G401 (cell line): ENCODE measurements at regions not wholly inside any gene's neighbourhood (a gene's known extent, or its start where the extent isn't known, plus 50 kb on each side); places are given as distances from the start of the nearest gene placed in this dataset.
A peak's percentile ranks its signal among the peaks of the same experiment; 100 is the strongest.
"Not testable (repeated sequence)": the region's sequence is repeated elsewhere in the genome, so short reads cannot be mapped to it uniquely, and the experiment has no call there.

Source experiments
- DNase-seq: peaks from one replicate; pipeline ENCODE4 v3.0.0-alpha.2; 2015; ENCODE audit warnings: low spot score
- in situ Hi-C: cut with HindIII; loops from 2 replicates; pipeline ENCODE4 v1.10.0; 2016; ENCODE audit warnings: low sequenced_read_pairs, mixed read lengths

DNA sequence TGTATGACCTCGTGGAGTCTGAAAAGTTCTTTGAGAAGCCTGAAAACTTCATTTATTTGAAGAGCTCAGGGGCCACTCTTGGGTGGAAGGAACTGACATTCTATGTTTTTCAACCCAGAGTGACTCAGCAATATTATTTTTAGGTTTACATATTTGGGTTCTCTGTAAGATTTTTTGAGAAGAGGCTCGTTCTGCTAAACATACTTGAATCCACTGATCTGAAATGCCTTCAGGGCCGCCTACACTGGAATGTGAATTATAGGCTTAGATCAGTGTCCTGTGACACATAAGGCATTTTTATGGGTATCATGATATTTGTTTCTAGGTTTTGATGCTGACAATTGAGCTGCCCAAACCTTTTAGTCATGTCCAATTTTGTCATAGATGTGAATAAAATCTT, 86.2 kb downstream of the PSAT1 start:
- in situ Hi-C loops: no loop called here
- DNase-seq: no peak

DNA sequence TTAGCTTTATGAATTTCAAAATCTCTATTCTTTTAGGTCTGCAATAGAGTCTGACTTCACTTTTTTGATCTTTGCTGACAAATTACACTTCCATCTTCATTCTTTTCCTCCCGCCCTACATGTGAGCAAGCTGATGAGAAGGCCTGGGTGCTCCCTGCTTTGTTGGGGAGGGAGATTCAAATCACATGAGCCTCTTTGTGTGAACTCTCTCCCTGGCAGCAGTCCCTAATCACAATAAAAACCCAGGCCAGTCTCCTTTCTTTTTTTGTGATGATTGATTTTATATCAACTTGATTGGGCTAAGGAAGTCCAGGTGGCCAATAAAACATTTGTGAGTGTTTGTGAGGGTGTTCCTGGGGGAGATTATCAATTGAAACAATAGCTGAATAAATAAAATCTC, 89.4 kb downstream of the PSAT1 start:
- no peak for DNase-seq
- in situ Hi-C loops: no loop called here

DNA sequence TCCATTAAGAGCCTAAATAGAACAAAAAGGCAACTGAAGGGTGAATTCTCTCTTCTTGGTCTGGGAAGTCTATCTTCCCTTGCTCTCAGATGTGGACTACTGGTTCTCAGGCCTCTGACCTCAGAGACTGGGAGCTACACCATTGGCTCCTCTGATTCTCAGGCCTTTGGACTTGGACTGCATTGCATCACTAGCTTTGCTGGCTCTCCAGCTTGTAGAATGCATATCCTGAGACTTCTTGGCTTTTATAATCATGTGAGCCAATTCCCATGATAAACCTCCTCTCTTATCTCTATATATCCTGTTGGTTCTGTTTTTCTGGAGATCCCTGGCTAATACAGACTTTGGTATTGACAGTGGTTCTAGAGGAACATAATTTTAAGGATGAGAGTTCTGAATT, 89.8 kb downstream of the PSAT1 start:
- in situ Hi-C loops: no loop called here
- no peak for DNase-seq

DNA sequence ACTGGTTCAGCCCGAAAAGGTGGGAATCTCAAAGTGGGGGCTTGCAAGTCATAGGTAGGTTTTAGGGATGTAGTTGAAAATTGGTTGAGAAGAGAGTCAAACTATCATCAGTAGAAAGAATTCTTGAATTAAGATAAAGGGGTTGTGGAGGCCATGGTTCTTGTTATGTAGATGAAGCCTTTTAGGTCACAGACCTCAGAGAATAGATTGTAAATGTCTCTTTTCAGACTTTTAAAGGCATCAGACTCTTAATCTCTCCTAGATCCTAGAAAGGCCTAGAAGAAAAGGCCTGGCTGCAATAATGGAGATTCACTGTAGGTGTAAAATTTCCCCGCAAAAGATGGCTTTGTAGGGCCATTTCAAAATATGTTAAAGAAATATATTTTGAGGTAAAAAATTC, 96.4 kb downstream of the PSAT1 start:
- in situ Hi-C loops: no loop called here
- no peak for DNase-seq

DNA sequence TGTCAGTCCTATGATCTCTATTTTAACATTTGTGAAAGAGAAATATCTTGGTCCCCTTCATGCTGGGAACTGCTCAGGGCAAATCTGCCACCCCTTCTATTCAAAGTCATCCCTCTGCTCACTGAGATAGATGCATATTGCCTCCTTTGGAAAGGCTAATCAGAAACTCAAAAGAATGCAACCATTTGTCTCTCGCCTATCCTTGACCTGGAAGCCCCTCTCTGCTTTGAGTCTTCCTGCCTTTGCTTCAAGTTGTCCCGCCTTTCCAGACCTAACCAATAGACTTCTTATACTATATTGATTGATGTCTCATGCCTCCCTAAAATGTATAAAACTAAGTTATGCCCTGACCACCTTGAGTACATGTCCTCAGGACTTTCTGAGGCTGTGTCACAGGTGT, 97.0 kb downstream of the PSAT1 start:
- DNase-seq: no peak
- in situ Hi-C loops: no loop called here

DNA sequence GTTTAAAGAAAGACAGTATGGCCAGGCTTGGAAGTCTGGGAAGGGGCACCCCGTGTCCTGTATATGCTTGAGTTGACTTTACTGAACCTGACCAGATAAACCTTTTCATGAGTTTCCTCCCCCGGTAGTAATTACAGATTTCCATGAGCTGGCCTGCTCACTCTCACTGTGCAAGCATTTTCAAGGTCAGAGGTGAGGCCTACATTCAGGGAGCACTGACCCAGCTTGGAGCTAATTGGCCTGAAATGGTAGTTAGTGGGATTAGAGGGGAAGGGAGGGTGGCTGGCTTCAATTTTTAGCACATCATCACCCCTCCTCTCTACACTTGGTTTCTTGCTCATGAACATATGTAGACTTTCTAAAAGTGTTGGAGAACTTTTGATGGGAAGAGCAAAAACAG, 99.2 kb downstream of the PSAT1 start:
- in situ Hi-C loops: no loop called here
- peak; percentile 45 for DNase-seq

DNA sequence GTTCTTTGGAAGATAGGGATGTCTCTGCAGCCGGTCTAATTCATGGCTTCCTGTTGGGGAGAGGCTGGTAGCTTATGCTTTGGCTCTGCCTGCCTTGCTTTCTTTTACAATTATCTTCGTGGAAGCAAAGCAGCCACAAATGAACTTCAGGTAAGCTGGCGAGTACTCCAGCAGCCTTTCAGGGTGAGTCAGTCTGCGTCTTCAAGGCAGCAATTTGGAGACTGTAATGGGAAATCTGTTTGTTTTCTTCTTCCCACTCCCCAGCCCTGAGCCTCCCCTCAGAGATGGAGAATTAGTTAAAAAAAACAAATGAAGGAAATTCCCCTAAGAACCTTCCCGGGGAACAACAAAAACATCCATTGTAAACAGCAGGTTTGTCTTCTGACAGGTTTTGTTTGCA, 100.1 kb downstream of the PSAT1 start:
- DNase-seq: no peak
- in situ Hi-C loops: no loop called here

DNA sequence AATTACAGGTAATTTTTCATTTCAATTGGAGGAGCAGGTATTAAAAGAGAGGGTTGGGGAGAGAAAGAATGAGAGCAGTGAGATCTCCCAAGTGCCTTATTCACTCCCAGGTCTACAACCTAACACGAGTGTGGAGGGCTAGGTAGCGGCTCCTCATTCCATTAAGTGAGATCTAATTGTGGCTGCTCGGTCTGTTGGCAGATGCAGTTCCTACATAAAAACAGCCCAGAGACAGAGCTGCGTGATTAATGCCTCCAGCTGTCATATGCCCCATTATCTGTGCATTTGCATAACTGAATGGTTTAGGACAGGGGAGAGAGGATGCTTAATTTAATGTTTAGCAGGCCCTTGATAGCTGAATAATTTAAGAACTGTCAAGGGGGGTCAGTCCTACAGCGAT, 100.5 kb downstream of the PSAT1 start:
- in situ Hi-C loops: no loop called here
- DNase-seq: no peak

DNA sequence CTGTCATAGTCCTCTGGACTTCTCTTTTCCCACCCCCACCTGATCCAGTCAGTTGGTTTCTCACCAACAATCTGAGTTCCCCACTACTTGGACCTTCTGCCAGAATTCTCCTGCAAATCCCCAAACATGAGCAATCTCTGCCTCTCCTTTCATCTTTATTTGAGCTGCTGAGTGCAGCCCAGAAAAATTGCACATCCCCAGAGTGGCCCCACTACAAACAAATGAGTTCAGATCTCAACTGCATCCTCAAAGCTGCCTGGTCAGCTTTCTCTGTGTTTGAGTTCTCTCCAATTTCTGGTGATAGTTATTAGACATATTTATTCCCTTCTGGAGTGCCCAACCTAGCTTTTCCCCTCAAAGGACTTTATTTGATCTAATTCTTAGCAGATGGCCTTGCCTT, 102.2 kb downstream of the PSAT1 start:
- in situ Hi-C loops: no loop called here
- no peak for DNase-seq

DNA sequence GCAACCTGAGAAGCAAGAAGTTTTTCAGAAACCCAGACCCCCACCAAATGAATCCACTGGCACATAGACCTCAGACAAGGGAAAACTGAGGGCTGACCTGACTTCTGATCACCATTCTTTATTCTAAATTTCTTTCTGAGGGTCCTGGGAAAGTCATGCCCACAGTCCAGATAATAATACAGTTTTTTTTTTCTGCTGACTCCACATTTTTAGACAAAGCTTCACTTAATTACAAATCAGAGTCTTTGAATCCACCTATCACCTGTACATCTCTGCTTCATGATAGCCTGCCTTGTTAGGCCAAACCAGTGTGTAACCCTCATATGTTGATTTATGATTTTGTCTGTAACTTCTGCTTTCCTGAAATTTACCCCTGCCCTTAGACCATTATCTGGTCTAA, 103.6 kb downstream of the PSAT1 start:
- no peak for DNase-seq
- in situ Hi-C loops: no loop called here

DNA sequence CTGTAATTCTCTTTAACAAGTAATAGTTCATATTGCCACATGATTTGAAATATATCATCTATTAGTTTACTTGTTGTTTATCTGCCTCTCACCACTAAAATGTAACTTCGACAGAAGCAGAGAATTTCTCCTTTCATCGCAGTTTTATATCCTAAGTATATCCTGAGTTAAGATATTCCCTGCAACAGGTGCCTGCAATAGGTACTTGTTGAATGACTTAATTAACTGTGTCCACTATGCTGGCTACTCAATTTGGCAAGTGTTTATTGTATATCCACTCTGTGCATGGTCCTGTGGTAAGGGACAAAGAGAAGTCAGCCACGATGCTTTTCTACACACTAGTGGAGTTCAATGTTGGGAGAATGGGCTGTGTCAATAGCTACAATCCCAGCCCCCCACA, 108.5 kb downstream of the PSAT1 start:
- in situ Hi-C loops: no loop called here

DNA sequence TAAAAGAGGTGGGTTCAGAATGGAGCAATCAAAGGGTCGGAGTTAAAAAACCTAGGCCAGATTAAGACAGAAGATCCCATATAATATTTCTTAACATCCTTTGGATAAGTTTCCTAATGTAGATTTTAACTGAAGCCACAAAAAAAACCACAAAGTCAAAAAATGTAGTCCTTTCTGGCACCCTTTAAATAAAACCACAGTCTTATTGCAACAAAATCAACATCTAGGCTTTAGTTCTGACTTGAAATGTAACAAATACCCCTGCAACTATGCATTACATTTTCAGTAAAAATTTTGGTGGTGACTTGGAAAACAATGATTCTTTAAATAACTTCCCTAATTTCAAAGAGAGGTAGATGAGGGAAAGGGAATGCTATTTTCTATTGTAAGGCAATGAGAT, 109.2 kb downstream of the PSAT1 start:
- in situ Hi-C loops: no loop called here
- DNase-seq: no peak

More for the DNA sequence above, 108.5 kb downstream of the PSAT1 start:
- no peak for DNase-seq

DNA sequence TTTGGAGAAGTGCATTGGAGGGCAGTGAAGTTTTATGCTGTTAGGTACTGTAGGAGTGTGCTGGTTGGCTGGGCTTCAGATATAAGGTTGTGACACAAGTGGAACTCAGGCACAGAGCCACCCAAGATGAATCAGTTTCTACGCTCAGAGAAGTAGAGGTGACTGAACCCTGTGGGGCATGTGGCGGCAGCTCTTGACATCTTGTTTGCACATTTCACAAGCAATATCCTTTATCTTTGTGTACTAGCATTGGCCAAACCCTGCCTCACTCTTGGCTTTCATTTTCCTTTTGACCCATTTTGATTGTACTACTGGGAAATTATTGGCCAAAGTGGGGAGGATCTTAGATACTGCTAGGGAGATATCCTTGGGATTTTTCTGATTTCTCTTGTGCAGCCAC, 110.0 kb downstream of the PSAT1 start:
- no peak for DNase-seq
- in situ Hi-C loops: no loop called here

DNA sequence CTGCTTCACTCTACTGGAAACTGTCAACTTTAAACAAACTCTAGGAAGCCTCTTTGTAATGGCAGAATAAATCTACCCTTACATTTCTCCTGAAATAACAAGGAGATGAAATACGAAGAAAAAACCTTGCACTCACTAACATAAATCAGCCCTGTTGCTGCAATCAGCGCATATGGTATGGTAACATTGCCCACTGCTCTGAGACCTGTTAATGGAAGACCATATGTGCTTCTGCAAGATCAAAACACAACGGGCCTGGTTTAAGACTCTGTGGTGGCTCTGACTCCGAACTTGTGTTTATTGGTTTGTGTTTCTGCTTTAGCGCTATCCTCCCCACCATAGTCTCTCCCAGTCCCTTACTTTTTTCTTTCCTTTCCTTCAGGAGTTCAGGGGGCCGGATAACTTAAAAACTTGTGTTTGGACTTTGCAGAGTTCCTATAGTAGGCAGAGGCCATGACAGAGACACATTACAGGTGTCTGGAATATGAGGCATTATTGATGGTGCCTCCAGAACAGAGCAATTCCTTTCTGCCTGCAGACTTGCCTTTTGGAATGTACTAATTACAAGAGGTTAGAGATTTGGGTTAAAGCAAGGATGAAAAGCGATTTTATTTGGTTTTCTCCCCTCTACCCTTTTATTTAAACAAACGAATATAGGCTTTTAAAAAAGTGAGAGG, 110.8 kb downstream of the PSAT1 start:
- in situ Hi-C loops: no loop called here
- DNase-seq: no peak

DNA sequence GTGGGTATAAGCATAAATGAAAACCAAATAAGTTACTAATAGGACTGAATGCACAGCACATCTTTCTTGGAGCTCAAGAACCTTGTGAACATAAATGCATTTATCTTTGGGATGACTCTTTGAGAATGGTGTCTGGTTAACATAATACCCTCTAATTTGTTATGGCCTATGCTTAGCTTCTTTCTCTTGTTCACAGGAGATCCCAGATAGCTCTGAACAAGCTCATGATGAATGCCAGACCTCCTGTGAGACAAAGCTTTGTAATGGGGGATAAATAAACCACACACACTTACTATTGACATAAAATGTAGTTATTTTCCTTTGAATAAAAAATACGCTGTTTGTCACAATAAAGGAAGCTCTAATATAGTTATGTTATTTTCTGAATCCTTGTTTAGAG, 111.5 kb downstream of the PSAT1 start:
- in situ Hi-C loops: no loop called here
- no peak for DNase-seq

DNA sequence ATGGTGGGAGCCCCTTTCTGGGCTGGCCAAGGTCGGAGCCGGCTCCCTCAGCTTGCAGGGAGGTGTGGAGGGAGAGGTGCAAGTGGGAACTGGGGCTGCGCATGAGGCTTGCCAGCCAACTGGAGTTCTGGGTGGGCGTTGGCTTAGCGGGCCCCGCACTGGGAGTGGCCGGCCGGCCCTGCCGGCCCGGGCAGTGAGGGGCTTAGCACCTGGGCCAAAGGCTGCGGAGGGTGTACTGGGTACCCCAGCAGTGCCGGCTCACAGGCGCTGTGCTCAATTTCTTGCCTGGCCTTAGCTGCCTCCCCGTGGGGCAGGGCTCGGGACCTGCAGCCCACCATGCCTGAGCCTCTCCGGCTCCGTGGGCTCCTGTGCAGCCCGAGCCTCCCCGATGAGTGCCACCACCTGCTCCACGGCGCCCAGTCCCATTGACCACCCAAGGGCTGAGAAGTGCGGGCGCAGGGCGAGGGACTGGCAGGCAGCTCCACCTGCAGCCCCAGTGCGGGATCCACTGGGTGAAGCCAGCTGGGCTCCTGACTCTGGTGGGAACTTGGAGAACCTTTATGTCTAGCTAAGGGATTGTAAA, 113.1 kb downstream of the PSAT1 start:
- in situ Hi-C loops: not testable (repeated sequence)

DNA sequence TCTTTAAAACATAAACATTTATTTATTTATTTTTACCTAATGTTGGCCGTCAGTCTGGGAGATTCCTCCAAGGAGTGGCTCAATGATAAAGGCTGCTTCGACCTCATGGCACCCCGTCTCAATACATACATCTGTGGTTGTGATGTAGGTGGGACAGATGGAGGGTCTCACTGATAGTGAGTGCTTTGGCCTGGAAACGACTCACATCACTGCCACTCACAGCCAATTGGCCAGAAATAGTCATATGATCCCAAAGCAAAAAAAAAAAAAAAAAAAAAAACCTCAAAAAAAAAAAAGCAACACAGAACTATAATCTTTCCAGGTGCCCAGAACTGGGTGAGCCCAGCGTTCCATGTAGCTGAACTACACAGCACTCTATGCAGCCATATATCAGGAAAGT, 125.4 kb downstream of the PSAT1 start:
- DNase-seq: no peak
- in situ Hi-C loops: no loop called here

More for the DNA sequence above, 113.1 kb downstream of the PSAT1 start:
- DNase-seq: not testable (repeated sequence)

DNA sequence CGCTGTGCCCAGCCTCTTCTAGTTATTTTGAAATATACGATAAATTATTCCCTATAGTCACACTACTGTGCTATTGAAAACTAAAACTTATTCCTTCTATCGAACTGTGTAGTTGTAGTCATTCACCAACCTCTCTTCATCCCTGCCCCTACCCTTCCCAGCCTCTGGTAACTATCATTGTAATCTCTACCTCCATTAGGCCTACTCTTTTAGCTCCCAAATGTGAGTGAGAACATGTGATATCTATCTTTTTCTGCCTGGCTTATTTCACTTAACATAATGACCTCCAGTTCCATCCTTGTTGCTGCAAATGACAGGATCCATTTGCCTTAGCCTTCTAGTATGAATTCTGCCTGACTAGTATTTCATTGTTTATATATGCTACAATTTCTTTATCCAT, 127.4 kb downstream of the PSAT1 start:
- in situ Hi-C loops: no loop called here
- no peak for DNase-seq

DNA sequence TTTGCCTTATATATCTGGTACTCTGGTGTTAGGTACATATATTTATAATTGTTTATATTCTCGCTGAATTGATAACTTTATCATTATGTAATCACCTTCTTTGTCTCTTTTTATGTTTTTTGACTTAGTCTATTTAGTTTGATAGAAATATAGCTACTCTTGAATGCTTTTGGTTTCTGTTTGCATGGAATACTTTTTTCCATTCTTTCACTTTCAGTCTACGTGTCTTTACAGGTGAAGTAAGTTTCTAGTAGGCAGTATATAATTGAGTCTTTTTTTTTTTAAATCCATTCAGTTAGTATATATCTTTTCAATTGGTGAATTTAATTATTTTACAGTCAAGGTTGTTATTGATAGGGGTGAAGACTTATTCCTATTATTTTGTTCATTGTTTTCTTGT, 131.7 kb downstream of the PSAT1 start:
- no peak for DNase-seq
- in situ Hi-C loops: no loop called here

DNA sequence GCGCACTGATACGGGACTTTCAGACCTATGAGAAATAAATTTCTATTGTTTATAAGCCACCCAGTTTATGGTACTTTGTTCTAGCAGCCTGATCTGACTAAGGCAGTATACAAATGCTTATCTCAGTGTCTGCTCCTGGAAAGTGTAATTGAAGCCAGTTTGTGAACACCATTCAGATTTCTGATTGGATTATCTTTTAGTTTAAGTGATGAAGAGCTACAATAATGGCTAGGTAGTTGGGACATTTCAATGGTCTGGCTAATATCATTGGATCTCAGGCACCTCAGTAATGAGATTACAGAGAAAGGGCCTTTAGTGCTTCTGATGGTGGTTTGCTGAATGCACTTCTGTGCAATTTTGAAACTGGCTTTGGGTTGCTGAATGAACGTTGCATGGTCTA, 133.5 kb downstream of the PSAT1 start:
- in situ Hi-C loops: no loop called here
- DNase-seq: no peak

DNA sequence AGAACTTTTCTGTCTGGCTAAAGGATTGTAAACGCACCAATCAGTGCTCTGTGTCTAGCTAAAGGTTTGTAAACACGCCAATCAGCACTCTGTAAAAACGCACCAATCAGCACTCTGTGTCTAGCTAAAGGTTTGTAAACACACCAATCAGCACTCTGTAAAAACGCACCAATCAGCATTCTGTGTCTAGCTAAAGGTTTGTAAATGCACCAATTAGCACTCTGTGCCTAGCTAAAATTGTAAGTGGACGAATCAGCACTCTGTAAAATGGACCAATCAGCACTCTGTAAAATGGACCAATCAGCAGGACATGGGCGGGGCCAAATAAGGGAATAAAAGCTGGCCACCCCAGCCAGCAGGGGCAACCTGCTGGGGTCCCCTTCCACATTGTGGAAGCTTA, 134.1 kb downstream of the PSAT1 start:
- DNase-seq: not testable (repeated sequence)

More for the DNA sequence above, 134.1 kb downstream of the PSAT1 start:
- in situ Hi-C loops: not testable (repeated sequence)
